ENCODE measurements at regions not wholly inside any gene's neighbourhood (a gene's known extent, or its start where the extent isn't known, plus 50 kb on each side); places are given as distances from the start of the nearest gene placed in this dataset.

- Mint-ChIP-seq H3K27ac (no peak overlapping the region), H3K4me1 (no peaks in the 10 kb centered on the region), H3K36me3 (no peaks in the 10 kb centered on the region), H3K9me3 (peaks cover 0 to 2% (median 0%) of the 10 kb centered on the region in 3 donors), H3K27me3 (peaks cover 4 to 22% of the 10 kb centered on the region in 2 donors), H3K4me3 (no peak overlapping the region)
- ATAC-seq (replicated peaks in 1 of 4) (no peak), DNase-seq (no peak)
- ChIA-PET POLR2A (no interaction called here), CTCF (interaction anchor here in 1 of 2 donors (0.5 kb wide), 1 partner anchor 887 kb away, joined by 3 read pairs; no protein-coding TSS in a partner anchor)
- H3K27ac ChIP-seq (ENCODE audit: low read length): no peak overlapping the region
- no peaks in the 10 kb centered on the region for H3K27me3 ChIP-seq (replicated peaks in 1 of 2; ENCODE audit: control insufficient read depth in 2 of 2, extremely low read depth in 1 of 2, insufficient read depth in 2 of 2, low read length in 1 of 2)
- H3K9me3 ChIP-seq: no peaks in the 10 kb centered on the region
- no peak overlapping the region for H3K4me3 ChIP-seq (ENCODE audit: control insufficient read depth in 1 of 2, extremely low read depth in 1 of 2, low read length in 1 of 2)
- H3K4me1 ChIP-seq (ENCODE audit: control insufficient read depth in 1 of 2, extremely low read depth in 1 of 2, insufficient read depth in 2 of 2, low read length in 2 of 2): no peaks in the 10 kb centered on the region
- no peaks in the 10 kb centered on the region for H3K36me3 ChIP-seq (ENCODE audit: control insufficient read depth in 2 of 2, extremely low read depth in 1 of 2, insufficient read depth in 1 of 2, low read length in 1 of 2)
Measured at GRCh38 chr4:114209584-114209983, 230.1 kb upstream of the ARSJ start.

- no peaks in the 10 kb centered on the region for H3K9me3 ChIP-seq
- Mint-ChIP-seq H3K27me3 (peaks cover 4 to 16% of the 10 kb centered on the region in 2 donors), H3K36me3 (no peaks in the 10 kb centered on the region), H3K4me1 (no peaks in the 10 kb centered on the region), H3K27ac (no peak overlapping the region), H3K4me3 (no peak overlapping the region), H3K9me3 (peaks cover 0 to 5% (median 0%) of the 10 kb centered on the region in 3 donors)
- WGBS (ENCODE audit: insufficient coverage): no CpG with 5 or more reads among the region's 3 CpGs
- CTCF ChIA-PET: no interaction called here
- ATAC-seq (replicated peaks in 1 of 4) (no peak), DNase-seq (no peak)
- no peaks in the 10 kb centered on the region for H3K36me3 ChIP-seq (ENCODE audit: control insufficient read depth in 2 of 2, extremely low read depth in 1 of 2, insufficient read depth in 1 of 2, low read length in 1 of 2)
- peaks cover 0 to 1% of the 10 kb centered on the region in 2 experiments for H3K27me3 ChIP-seq (replicated peaks in 1 of 2; ENCODE audit: control insufficient read depth in 2 of 2, extremely low read depth in 1 of 2, insufficient read depth in 2 of 2, low read length in 1 of 2)
- no peak overlapping the region for H3K4me3 ChIP-seq (ENCODE audit: control insufficient read depth in 1 of 2, extremely low read depth in 1 of 2, low read length in 1 of 2)
- POLR2A ChIA-PET: no interaction called here
- no peaks in the 10 kb centered on the region for H3K4me1 ChIP-seq (ENCODE audit: control insufficient read depth in 1 of 2, extremely low read depth in 1 of 2, insufficient read depth in 2 of 2, low read length in 2 of 2)
- no peak overlapping the region for H3K27ac ChIP-seq (ENCODE audit: low read length)
Measured at GRCh38 chr4:114211556-114211955, 232.1 kb upstream of the ARSJ start.

GRCh38 chr4:114217150-114217817 is 237.8 kb upstream of the ARSJ start:
- Mint-ChIP-seq H3K4me1 (no peaks in the 10 kb centered on the region), H3K27ac (no peak overlapping the region), H3K27me3 (peaks cover 3 to 7% of the 10 kb centered on the region in 2 donors), H3K9me3 (peaks cover 0 to 5% (median 0%) of the 10 kb centered on the region in 3 donors), H3K4me3 (no peak overlapping the region), H3K36me3 (no peaks in the 10 kb centered on the region)
- 89% methylated on average over 3 of the region's 10 CpGs for WGBS (ENCODE audit: insufficient coverage)
- DNase-seq (no peak), ATAC-seq (replicated peaks in 1 of 4) (no peak)
- no peak overlapping the region for H3K4me3 ChIP-seq (ENCODE audit: control insufficient read depth in 1 of 2, extremely low read depth in 1 of 2, low read length in 1 of 2)
- H3K36me3 ChIP-seq (ENCODE audit: control insufficient read depth in 2 of 2, extremely low read depth in 1 of 2, insufficient read depth in 1 of 2, low read length in 1 of 2): no peaks in the 10 kb centered on the region
- no peaks in the 10 kb centered on the region for H3K4me1 ChIP-seq (ENCODE audit: control insufficient read depth in 1 of 2, extremely low read depth in 1 of 2, insufficient read depth in 2 of 2, low read length in 2 of 2)
- H3K27ac ChIP-seq (ENCODE audit: low read length): no peak overlapping the region
- ChIA-PET CTCF (interaction anchor here in 1 of 2 donors (0.6 kb wide), 1 partner anchor 1902 kb away, joined by 4 read pairs; no protein-coding TSS in a partner anchor), POLR2A (no interaction called here)
- no peaks in the 10 kb centered on the region for H3K9me3 ChIP-seq
- peaks cover 0 to 11% of the 10 kb centered on the region in 2 experiments for H3K27me3 ChIP-seq (replicated peaks in 1 of 2; ENCODE audit: control insufficient read depth in 2 of 2, extremely low read depth in 1 of 2, insufficient read depth in 2 of 2, low read length in 1 of 2)

GRCh38 chr4:114223580-114223979 is 244.1 kb upstream of the ARSJ start:
- ChIA-PET CTCF (no interaction called here), POLR2A (no interaction called here)
- no peak for ATAC-seq (replicated peaks in 1 of 4)
- no peaks in the 10 kb centered on the region for H3K4me1 Mint-ChIP-seq
- Histone ChIP-seq H3K4me1 (ENCODE audit: control insufficient read depth in 1 of 2, extremely low read depth in 1 of 2, insufficient read depth in 2 of 2, low read length in 2 of 2) (no peaks in the 10 kb centered on the region), H3K9me3 (no peaks in the 10 kb centered on the region), H3K4me3 (ENCODE audit: control insufficient read depth in 1 of 2, extremely low read depth in 1 of 2, low read length in 1 of 2) (no peak overlapping the region), H3K27me3 (replicated peaks in 1 of 2; ENCODE audit: control insufficient read depth in 2 of 2, extremely low read depth in 1 of 2, insufficient read depth in 2 of 2, low read length in 1 of 2) (no peaks in the 10 kb centered on the region), H3K27ac (ENCODE audit: low read length) (no peak overlapping the region), H3K36me3 (ENCODE audit: control insufficient read depth in 2 of 2, extremely low read depth in 1 of 2, insufficient read depth in 1 of 2, low read length in 1 of 2) (no peaks in the 10 kb centered on the region)
- no peaks in the 10 kb centered on the region for H3K9me3 Mint-ChIP-seq
- no peaks in the 10 kb centered on the region for H3K27me3 Mint-ChIP-seq
- H3K36me3 Mint-ChIP-seq: no peaks in the 10 kb centered on the region
- no peak overlapping the region for H3K4me3 Mint-ChIP-seq
- no peak overlapping the region for H3K27ac Mint-ChIP-seq
- WGBS (ENCODE audit: insufficient coverage): no CpG with 5 or more reads among the region's 1 CpG
- no peak for DNase-seq

- H3K36me3 Mint-ChIP-seq: no peaks in the 10 kb centered on the region
- Histone ChIP-seq H3K27me3 (replicated peaks in 1 of 2; ENCODE audit: control insufficient read depth in 2 of 2, extremely low read depth in 1 of 2, insufficient read depth in 2 of 2, low read length in 1 of 2) (no peaks in the 10 kb centered on the region), H3K27ac (ENCODE audit: low read length) (no peak overlapping the region), H3K4me1 (ENCODE audit: control insufficient read depth in 1 of 2, extremely low read depth in 1 of 2, insufficient read depth in 2 of 2, low read length in 2 of 2) (no peaks in the 10 kb centered on the region), H3K4me3 (ENCODE audit: control insufficient read depth in 1 of 2, extremely low read depth in 1 of 2, low read length in 1 of 2) (no peak overlapping the region), H3K9me3 (no peaks in the 10 kb centered on the region), H3K36me3 (ENCODE audit: control insufficient read depth in 2 of 2, extremely low read depth in 1 of 2, insufficient read depth in 1 of 2, low read length in 1 of 2) (no peaks in the 10 kb centered on the region)
- H3K9me3 Mint-ChIP-seq: no peaks in the 10 kb centered on the region
- H3K4me3 Mint-ChIP-seq: no peak overlapping the region
- no peaks in the 10 kb centered on the region for H3K27me3 Mint-ChIP-seq
- no peaks in the 10 kb centered on the region for H3K4me1 Mint-ChIP-seq
- WGBS (ENCODE audit: insufficient coverage): no CpG with 5 or more reads among the region's 2 CpGs
- ChIA-PET POLR2A (no interaction called here), CTCF (no interaction called here)
- DNase-seq (no peak), ATAC-seq (replicated peaks in 1 of 4) (no peak)
- no peak overlapping the region for H3K27ac Mint-ChIP-seq
Measured at GRCh38 chr4:114225436-114225835, 246.0 kb upstream of the ARSJ start.

- H3K9me3 ChIP-seq: no peaks in the 10 kb centered on the region
- no peaks in the 10 kb centered on the region for H3K36me3 Mint-ChIP-seq
- H3K27ac ChIP-seq (ENCODE audit: low read length): no peak overlapping the region
- H3K4me3 ChIP-seq (ENCODE audit: control insufficient read depth in 1 of 2, extremely low read depth in 1 of 2, low read length in 1 of 2): no peak overlapping the region
- H3K27ac Mint-ChIP-seq: no peak overlapping the region
- 100% methylated on average over 1 of the region's 3 CpGs for WGBS (ENCODE audit: insufficient coverage)
- no peaks in the 10 kb centered on the region for H3K27me3 ChIP-seq (replicated peaks in 1 of 2; ENCODE audit: control insufficient read depth in 2 of 2, extremely low read depth in 1 of 2, insufficient read depth in 2 of 2, low read length in 1 of 2)
- ATAC-seq (replicated peaks in 1 of 4) (no peak), DNase-seq (no peak)
- no peaks in the 10 kb centered on the region for H3K9me3 Mint-ChIP-seq
- no peaks in the 10 kb centered on the region for H3K36me3 ChIP-seq (ENCODE audit: control insufficient read depth in 2 of 2, extremely low read depth in 1 of 2, insufficient read depth in 1 of 2, low read length in 1 of 2)
- no peaks in the 10 kb centered on the region for H3K27me3 Mint-ChIP-seq
- no peak overlapping the region for H3K4me3 Mint-ChIP-seq
- ChIA-PET CTCF (no interaction called here), POLR2A (no interaction called here)
- H3K4me1 ChIP-seq (ENCODE audit: control insufficient read depth in 1 of 2, extremely low read depth in 1 of 2, insufficient read depth in 2 of 2, low read length in 2 of 2): no peaks in the 10 kb centered on the region
- H3K4me1 Mint-ChIP-seq: no peaks in the 10 kb centered on the region
Measured at GRCh38 chr4:114226179-114226578, 246.7 kb upstream of the ARSJ start.

Data from T-cell (primary cell).